GM19468 (cell line): ENCODE measurements at regions not wholly inside any gene's neighbourhood (a gene's known extent, or its start where the extent isn't known, plus 50 kb on each side); places are given as distances from the start of the nearest gene placed in this dataset.
"Not testable (repeated sequence)": the region's sequence is repeated elsewhere in the genome, so short reads cannot be mapped to it uniquely, and the experiment has no call there.

Source experiments
- ATAC-seq: cut with Tn5 transposase; IDR thresholded peaks from one replicate; pipeline ENCODE4 v1.9.1; 2021; ENCODE audit warnings: mild to moderate bottlenecking, moderate library complexity, moderate number of reproducible peaks; ENCODE audit not compliant: unreplicated experiment; ENCODE audit errors: extremely low read depth

DNA sequence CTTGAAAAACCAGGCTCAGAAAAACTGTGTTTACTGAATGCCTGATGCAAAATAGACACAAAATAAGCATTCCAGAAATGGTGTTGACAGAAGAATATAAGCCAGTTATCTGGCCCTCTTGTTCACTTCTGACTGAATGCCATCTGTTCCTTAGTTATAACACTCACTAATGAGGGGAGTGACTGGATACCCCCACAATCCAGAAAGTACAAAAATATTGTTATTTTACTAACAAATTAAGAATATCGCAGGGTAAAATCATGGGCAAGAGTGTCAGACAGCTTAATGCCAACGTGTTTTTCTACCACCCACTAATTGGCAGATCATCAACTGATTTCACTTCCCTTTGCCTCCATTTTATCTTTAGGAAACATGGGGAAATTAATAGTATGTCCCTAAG, 477.3 kb upstream of the FLRT2 start:
- ATAC-seq, result no peak

DNA sequence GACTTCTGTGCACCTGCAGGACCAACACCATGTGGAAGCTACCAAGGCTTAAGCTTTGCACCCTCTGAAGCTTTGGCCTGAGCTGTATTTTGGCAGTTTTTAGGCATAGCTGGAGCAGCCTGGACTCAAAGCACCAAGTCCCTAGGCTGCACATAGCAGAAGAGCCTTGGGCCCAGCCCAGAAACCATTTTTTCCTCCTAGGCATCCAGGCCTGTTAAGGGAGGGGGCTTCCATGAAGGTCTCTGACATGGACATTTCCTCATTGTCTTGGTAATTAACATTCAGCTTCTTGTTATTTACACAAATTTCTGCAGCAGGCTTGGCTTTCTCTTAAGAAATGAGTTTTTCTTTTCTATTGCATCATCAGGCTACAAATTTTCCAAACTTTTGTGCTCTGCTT, 475.8 kb upstream of the FLRT2 start:
- ATAC-seq, result no peak

DNA sequence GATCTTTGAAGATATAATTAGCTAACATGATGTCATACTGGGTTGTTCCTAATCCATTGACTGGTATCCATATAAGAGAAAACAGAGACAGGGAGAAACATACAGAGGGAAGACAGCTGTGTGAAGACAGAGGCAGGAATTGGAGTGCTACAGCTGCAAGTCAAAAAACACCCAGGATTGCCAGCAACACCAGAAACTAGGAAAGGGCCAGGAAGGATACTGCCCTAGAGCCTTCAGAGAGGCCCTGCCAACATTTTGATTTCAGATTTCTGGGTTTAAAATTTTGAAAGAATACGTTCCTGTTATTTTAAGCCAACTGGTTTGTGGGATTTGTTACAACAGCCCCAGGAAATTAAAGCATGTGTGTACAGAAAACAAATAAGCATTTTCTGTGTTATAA, 473.7 kb upstream of the FLRT2 start:
- no peak for ATAC-seq

DNA sequence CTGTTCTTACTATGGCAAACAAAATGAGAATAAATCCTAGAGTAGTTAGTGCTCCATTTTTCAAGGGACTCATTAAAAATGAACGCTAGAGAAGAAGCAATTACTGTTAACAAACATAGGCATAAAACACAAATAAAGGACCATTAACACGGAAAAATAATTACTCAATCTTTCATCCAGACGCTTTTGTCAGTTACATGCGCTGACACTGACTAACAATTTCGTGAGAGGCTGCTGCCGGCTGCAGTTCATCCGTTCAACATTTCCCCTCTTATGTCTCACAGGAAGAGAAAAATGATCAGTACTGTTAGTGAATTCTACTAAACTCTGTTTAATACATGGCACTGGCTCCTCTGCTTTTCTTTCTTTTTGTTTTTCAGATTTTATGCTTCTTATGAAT, 472.7 kb upstream of the FLRT2 start:
- ATAC-seq, result no peak

DNA sequence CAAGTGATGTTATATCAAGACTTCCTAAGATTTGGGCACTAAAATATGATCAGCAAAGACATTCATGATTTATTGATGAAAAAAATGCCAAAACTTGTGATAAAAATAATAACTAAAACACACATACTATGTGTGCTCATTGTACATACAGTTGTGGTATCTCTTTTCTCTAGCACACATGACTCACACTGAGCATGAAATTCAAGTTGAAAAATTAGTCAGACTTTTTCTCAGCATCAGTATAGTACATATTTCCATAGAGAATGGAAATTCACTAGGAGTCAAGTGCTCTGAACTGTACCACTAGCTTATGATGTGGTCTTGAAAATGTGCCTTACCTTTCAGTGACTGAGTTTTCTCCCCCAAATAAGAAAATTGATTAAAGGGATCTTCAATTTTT, 471.8 kb upstream of the FLRT2 start:
- no peak for ATAC-seq

DNA sequence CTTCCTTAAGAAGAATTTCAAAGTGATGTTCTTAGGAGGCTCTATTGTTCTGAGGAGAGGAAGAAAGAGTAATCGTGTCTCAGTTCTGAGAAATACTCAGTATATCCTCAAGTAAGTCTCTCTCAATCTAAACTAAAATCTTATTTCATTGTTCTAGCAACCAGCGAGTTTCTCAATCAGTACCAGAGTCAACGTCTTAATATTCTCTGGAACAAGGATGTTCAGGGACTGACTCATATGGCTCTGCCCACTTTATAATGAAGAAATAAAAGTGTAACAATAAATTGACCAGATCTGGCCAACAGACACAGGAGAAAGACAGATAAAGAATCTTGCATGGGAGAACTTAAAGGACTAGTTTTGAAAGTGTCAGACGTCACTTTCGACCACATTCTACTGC, 469.8 kb upstream of the FLRT2 start:
- no peak for ATAC-seq

DNA sequence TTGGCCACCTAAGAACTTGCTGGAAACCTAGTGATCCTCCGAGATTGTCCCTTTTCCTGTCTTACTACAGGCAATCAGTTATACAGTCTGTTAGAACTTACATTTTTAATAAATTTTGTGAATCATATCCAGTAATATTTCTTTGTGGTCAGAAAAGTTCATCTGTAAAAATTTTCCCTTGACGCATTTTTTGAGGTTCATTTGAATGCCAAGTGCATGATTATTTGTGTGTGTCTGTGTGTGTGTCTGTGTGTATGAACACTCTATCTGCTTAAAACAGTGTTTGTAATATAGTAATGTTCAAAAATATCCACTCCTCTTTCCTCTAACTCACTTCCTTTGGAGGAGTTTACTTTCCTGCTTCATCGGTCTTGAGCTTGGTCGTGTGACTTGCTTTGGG, 468.7 kb upstream of the FLRT2 start:
- ATAC-seq, result no peak

DNA sequence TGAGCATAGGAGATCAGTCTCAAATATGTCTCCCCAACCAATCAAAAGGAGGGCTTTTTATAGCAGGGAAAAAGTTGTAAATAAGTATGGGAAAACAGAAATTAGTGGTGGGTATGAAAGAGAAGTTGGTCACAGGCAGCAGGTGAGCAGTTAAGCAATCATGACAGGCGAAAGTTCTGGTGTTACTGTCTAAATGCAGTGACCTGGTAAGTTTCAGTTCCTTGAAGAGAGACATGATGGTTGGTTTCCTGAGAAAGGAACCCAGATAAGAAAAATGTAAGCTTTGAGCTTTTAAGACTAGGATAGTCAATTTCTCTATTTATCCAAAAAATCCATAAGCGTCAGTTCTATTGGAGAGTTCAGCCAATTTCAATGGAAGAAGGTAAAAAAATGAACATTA, 466.2 kb upstream of the FLRT2 start:
- no peak for ATAC-seq

DNA sequence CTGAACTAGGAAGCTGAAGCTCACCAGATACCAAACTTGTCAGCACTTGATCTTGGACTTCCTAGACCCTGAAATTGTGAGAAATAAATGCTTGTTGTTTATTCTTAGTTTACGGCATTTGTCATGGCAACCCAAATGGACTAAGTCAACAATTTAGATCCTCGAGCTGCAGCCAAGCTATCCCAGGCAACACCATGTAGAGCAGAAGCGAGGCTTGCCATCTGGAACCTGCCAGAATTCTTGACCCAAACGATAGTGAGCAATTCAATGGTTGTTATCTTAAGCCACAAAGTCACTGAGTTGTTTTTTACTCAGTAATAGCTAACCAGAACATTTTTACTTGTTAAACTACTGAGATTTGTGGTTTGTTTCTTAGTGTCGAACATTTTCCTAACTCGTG, 458.5 kb upstream of the FLRT2 start:
- ATAC-seq, result no peak

DNA sequence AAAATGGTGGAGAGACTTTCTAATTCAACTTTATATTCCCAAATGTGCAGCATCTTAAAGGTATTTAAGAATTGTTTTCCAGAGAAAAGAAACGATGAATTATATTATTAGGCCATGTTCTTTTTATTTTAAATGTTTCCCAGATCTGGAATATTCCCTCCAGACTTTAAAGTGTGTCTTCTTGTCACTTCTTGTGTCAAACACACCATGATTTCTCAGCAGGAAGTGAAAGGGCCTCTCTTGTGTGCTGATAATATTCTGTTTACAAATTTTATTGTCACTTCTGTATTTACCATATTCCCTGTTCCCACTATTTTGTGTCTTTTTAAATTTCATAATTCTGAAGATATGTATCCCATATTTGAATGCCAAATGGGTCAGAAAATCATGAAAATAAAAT, 455.0 kb upstream of the FLRT2 start:
- ATAC-seq, result no peak

DNA sequence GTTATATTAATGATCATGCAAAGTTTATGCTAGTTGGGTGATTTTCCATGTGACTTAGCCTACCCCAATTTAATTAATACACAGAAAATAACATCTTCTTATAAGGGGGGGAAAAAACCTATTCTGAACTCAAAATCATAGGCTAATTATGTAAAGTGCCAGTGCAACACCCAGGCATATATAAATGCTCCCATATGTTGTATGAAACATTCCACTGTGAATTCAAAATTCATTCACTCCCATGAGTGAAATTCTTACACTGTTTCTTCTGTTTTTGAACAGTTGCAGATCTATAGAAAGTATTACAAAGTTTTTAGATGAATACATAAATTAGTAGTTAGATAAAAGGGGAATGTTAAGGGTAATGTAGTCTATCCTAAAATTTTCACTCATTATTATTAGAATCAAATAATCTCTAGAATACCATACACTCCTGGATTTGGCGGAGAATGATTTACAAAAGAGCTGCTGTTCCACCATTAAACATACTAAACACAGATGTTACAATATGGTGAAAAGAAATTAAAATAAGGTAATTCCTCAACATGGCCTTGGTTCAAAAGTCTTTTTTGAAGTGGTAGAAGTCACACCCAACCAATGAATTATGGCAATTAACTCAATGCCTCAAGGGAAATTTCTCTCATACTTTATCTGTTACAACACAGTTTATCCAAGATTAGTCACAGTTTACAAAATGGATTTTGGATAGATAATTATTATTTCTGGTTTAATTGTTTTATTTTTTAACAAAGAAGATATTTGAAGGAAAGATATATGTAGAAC, 454.1 kb upstream of the FLRT2 start:
- no peak for ATAC-seq

DNA sequence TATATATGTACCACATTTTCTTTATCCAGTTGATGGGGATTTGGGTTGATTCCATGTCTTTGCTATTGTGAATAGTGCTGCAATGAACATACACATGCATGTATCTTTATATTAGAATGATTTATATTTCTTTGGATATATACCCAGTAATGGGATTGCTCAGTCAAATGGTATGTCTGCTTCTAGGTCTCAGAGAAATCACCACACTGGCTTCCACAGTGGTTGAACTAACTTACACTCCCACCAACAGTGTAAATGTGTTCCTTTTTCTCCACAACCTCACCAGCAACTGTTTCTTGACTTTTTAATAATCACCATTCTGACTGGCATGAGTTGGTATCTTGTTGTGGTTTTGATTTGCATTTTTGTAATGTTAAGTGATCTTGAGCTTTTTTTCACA, 452.2 kb upstream of the FLRT2 start:
- ATAC-seq, result not testable (repeated sequence)

DNA sequence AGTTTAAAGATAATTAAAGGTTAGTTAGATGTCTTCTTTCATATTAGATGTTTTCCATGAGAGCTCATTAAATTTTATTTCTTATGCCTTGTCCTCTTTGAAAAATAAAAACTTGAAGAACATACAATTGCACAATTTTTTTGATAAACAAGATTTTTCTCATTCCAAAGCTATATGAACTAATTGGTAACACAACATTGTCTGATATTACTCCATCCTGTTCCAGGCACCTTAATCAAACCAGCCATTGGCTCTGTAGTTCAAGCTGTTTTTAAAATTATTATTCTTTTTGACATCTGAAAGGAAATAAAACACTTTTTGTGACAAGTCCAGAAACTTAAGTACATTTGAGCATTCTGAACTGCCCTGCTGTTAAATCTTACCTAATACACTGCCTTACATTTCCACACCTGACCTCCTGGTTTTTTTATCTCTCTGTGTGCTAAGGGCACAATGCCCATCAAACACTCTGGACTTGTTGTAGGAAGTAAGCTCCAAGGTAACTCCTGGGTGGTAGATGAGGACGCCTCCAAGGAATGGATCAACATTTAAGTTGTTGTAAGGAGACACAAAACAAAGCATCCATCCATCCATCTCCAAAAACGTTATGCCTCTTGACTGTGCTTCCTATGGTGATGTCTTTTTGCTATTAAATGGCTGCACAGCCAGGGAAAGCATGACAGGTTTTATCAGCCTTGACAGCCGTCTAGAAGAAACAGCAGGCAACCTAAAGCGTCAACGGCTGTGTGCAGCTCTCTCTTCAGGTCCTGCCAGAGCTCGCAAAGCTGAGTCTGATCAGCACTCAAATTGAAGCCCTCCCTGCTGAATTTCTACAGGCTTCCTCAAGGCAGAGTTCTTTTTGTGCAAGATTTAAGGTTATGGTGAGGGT, 449.9 kb upstream of the FLRT2 start:
- no peak for ATAC-seq

DNA sequence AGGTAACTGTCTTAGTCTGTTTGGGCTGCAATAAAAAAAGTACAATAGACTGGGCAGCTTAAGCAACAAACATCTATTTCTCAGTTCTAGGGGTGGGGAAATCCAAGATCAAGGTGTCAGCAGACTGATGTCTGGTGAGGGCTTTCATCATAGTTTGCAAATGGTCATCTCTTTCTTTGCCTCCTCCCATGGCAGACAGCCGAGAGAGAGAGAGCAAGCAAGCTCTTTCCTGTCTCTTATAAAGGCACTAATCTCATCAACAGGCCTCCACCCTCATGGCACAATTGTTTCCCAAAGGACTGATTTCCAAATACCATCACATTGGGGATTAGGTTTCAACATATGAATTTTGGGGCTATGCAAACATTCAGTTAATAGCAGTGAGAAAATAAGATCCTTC, 445.6 kb upstream of the FLRT2 start:
- no peak for ATAC-seq

DNA sequence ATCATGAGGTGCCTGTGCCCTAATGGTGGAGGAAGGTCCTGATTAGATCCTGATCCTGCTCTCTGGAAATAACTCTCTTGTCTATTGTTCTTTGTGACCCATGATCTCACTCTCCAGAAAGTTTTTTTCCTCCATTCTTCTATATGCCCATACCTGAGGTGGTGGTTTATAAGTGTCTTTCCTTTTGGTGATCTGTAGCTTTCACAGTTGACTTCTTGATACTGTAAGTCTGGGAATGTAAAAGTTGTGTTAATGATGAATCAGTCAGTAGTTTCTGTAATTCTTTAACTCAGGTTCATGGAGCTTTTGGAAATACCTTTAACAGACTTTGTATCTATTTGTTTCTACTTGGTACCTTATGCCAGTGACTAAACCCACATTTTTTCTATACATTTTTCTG, 444.0 kb upstream of the FLRT2 start:
- no peak for ATAC-seq

DNA sequence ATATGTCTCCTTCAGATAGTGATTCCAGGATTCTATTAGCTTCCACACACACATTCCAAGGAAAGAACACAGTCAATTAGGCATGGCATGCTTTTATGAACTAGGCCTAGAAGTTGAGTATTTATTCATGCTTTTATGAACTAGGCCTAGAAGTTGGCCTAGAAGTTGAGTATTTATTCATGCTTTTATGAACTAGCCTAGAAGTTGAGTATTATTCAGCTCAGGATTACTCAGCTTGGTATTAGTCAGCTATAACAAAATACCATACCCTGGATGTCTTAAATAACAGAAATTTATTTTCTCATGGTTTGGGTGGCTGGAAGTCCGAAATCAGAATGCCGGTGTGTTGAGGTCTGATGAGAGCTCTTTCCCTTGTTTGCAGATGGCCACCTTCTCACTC, 442.7 kb upstream of the FLRT2 start:
- ATAC-seq, result no peak

DNA sequence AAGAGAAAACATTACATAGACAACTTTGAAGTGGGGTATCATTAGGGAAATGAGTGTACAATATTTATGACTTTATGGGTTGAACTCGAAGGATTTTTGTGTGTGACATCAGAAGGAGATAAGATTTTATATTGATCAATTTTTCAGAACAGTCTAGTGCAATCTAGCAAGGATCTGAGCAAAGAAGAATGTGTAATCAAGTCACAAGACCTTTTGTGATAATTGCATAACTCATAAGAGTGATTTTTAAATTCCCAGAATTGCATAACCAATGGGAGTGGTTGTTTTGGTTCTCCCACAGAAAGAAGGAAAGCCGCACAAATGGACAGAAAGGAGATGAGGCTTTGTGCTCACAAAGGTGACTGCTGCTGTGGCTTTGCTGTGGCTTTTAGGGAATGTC, 441.8 kb upstream of the FLRT2 start:
- ATAC-seq, result no peak

DNA sequence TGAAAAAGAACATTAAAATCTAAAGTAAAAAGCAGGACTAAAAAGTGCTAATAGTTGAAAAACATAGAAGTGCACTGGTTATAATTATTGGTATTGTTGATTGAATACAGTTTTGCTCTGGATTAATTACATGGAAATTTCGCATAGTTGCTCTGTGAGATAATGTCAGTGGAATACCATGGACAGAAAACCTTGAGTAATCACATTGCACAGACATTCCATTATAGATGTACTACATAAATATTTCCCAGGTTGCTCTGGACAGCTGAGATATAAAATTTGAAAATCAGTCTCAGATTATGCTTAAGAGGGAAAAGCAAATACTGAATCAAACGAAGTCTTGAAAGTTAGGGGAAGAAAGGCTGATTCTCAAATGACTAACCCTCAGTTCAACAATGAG, 439.3 kb upstream of the FLRT2 start:
- ATAC-seq, result no peak

DNA sequence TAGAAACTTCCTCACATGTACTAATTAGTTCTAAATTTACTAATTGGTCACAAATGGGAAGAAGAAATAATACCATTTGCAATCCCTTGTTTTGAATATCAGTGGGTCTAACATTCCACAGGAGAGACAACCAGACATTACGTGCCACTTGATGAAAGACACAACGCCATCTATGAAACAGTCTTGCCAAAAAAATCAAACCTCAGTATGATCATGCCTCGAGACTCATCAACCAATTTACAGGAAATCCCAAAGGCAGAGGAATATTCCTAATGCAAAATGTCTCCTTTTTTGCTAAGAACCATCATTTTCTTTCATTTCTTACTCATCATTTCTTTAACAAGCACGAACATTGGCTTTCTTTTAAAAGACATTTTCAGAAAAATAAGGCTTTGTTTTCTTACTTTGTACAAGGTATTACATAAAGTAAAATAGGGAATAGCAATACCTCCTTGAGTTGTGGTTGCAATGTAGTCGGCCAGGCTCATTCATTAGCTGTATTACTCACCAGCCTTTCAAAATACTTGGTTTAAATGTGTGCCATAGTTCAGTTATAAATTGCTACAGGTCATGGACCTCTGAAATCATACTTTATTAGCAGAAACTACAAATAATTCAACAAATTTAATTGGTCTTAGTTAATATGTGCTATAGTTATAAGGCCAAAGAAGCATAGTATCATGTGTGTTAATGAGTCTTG, 436.2 kb upstream of the FLRT2 start:
- ATAC-seq, result no peak

DNA sequence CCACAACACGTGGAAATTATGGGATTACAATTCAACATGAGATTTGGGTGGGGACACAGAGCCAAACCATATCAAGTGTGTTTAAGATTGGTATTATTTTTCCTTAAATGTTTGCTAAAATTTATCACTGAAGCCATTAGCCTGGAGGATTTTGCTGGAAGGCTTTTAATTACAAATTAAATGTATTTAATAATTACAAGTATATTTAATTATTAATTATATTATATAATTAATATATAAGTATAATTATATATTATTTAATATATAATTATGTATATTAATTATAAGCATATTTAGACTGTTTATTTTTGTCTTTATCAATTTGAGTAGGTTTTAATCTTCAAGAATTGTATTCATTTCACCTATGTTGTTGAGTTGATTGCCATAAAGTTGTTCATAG, 427.4 kb upstream of the FLRT2 start:
- no peak for ATAC-seq

DNA sequence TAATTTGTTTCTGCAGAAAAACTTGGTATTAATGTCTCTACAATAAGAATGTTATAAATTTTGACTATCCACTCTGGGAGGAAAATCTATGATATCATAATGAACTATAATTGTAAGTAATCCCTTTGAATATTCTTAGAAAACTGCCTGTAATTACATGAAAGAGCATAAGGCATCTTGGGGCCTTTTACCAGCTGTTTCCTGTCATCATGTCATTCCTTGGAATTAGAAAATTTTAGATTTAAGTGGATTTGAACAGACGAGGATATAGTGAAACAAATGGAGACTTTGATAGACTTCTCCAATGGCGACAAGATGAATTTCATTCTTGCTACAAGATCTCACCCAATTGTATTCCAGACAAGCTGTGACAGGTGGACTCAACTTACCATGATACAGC, 423.4 kb upstream of the FLRT2 start:
- no peak for ATAC-seq
